MCF 10A (cell line): ENCODE measurements at regions not wholly inside any gene's neighbourhood (a gene's known extent, or its start where the extent isn't known, plus 50 kb on each side); places are given as distances from the start of the nearest gene placed in this dataset.

Experiments
- BruUV-seq: library from RNA; stranded (reverse); fragments of 400-500 nt; replicated peaks from 2 replicates; lab custom pipeline; 2021; lab: Mats Ljungman, UMichigan
- CTCF ChIA-PET: fragments of 300-600 bp; sonication (Branson Sonifier 250); formaldehyde crosslinking; extraction: SDS; loops from one replicate; lab custom pipeline; 2021; ENCODE audit warnings: antibody characterized with exemption, inconsistent platforms; lab: Yijun Ruan, JAX
- POLR2A ChIA-PET: fragments of 300-600, 350-650 bp; sonication (Branson Sonifier 250); formaldehyde crosslinking; extraction: SDS; loops from one replicate; lab custom pipeline; 2020; ENCODE audit warnings: antibody characterized with exemption, inconsistent platforms; lab: Yijun Ruan, JAX
- DNase-seq: peaks from one replicate; pipeline ENCODE4 v3.0.0-alpha.2; 2018; ENCODE audit not compliant: unreplicated experiment
- H3K27ac Mint-ChIP-seq: one replicate; pipeline ENCODE4 v1.8.0; 2022; ENCODE audit warnings: mild to moderate bottlenecking, low read depth, mixed read lengths; ENCODE audit not compliant: unreplicated experiment
- H3K27me3 Mint-ChIP-seq: one replicate; pipeline ENCODE4 v1.8.0; 2022; ENCODE audit warnings: mixed read lengths; ENCODE audit not compliant: insufficient read depth, unreplicated experiment
- H3K36me3 Mint-ChIP-seq: one replicate; pipeline ENCODE4 v1.8.0; 2022; ENCODE audit warnings: mild to moderate bottlenecking, moderate library complexity, mixed read lengths; ENCODE audit not compliant: insufficient read depth, unreplicated experiment
- H3K4me1 Mint-ChIP-seq: one replicate; pipeline ENCODE4 v1.8.0; 2022; ENCODE audit warnings: mixed read lengths; ENCODE audit not compliant: insufficient read depth, unreplicated experiment
- H3K4me3 Mint-ChIP-seq: one replicate; pipeline ENCODE4 v1.8.0; 2022; ENCODE audit warnings: mild to moderate bottlenecking, moderate library complexity, mixed read lengths; ENCODE audit not compliant: unreplicated experiment
- H3K9me3 Mint-ChIP-seq: one replicate; pipeline ENCODE4 v1.8.0; 2022; ENCODE audit warnings: mixed read lengths; ENCODE audit not compliant: unreplicated experiment
- intact Hi-C: fragments of 100-400 bp; cut with micrococcal nuclease; formaldehyde crosslinking; loops from 2 replicates; pipeline ENCODE4 v1.14.1; 2022
- TF ChIP-seq, protein P1 (sequence below): fragments of 200-600 bp; IDR thresholded peaks from one replicate; pipeline ENCODE4 v1.8.0; 2022; ENCODE audit warnings: antibody characterized with exemption, mild to moderate bottlenecking; ENCODE audit not compliant: unreplicated experiment

DNA sequence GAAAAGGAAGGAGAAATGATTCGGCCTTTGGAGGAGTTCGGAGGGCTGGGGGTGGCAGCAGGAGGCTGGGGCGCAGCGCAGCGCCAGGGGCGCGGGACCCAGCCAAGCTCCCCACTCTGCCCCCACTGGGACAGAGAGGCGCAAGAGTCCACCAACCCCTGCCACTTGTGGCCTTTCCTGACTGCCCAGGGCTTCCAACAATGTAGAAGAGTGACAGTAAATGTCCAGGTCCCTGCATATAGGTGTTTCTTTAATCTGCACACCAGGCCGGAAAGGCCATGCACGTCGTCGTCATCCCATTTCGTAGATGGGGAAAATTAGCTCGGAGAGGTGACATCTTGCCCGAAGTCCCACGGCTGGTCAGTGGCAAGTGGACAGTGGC is 96.6 kb downstream of the INHBB start:
- ChIA-PET POLR2A (no interaction called here), CTCF (no interaction called here)
- Mint-ChIP-seq H3K9me3 (no peaks in the 10 kb centered on the region), H3K27ac (no peak overlapping the region), H3K36me3 (peaks cover 6% of the 10 kb centered on the region), H3K4me3 (no peak overlapping the region), H3K27me3 (no peaks in the 10 kb centered on the region), H3K4me1 (no peaks in the 10 kb centered on the region)
- BruUV-seq = no TSS peak
- TF ChIP-seq, protein P1, sequence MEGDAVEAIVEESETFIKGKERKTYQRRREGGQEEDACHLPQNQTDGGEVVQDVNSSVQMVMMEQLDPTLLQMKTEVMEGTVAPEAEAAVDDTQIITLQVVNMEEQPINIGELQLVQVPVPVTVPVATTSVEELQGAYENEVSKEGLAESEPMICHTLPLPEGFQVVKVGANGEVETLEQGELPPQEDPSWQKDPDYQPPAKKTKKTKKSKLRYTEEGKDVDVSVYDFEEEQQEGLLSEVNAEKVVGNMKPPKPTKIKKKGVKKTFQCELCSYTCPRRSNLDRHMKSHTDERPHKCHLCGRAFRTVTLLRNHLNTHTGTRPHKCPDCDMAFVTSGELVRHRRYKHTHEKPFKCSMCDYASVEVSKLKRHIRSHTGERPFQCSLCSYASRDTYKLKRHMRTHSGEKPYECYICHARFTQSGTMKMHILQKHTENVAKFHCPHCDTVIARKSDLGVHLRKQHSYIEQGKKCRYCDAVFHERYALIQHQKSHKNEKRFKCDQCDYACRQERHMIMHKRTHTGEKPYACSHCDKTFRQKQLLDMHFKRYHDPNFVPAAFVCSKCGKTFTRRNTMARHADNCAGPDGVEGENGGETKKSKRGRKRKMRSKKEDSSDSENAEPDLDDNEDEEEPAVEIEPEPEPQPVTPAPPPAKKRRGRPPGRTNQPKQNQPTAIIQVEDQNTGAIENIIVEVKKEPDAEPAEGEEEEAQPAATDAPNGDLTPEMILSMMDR = no peak
- no peak for DNase-seq
- intact Hi-C loops = no loop called here

DNA sequence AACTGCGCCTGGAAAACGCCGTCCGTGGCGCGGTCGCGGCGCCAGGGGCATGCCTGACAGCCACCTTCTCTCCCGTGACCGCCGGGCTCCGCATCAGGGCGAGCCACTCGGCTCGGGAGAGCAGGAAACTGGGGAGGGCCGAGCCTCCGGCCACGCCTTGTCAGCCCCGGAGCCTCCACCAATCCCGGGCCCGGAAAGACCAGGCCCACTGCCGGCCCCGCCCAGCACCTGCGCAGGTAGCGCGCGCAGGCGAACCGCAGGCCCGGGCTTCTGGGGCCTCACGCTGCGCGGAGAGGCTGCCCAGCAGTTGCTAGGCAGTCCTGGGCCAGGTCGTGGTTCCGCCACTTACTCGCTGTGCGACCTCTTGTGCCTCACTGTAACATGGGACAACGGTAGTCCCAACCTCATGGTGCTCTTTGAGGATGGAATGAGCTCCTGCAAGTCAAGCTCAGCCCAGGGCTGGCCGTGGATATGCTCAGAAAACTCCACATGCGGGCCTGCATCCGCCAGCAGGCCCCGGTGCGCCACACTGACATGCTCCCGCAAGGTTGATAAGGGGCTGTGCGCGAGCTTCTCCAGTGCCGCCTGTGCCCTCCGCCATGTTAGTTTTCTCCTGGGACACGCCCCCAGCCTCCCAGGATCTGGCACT is 97.1 kb downstream of the INHBB start:
- Mint-ChIP-seq H3K4me1 (no peaks in the 10 kb centered on the region), H3K9me3 (no peaks in the 10 kb centered on the region), H3K27me3 (no peaks in the 10 kb centered on the region), H3K4me3 (no peak overlapping the region), H3K36me3 (peaks cover 6% of the 10 kb centered on the region), H3K27ac (no peak overlapping the region)
- TF ChIP-seq, protein P1 = no peak
- ChIA-PET POLR2A (interaction anchor here (1.2 kb wide), 1 partner anchor 98 kb away, joined by 3 read pairs; no protein-coding TSS in a partner anchor), CTCF (interaction anchor here (0.7 kb wide), 1 partner anchor 19 kb away, joined by 3 read pairs; no protein-coding TSS in a partner anchor)
- BruUV-seq = no TSS peak
- intact Hi-C loops = no loop called here
- DNase-seq = no peak

DNA sequence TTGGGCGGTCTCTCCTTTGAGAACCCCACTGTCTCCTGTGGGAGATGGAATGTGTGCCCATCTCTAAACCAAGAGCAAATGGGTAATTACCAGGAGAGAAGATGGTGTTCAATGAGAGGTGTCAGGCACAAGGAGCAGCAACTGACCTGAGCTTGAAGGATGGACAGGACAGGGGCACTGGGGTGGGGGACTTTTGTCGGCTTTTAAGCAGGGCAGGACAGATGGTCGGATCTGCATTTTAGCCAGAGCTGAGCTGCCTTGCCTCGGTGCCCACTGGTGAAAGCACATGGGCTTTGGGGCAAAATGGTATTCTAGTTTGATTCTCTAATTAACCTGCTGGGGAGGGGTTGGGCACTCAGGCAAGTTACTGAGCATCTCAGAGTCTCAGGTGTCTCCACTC is 98.0 kb downstream of the INHBB start:
- POLR2A ChIA-PET = interaction anchor here (1.2 kb wide), 1 partner anchor 97 kb away, joined by 3 read pairs; no protein-coding TSS in a partner anchor
- CTCF ChIA-PET = interaction anchor here (0.7 kb wide), 1 partner anchor 18 kb away, joined by 3 read pairs; no protein-coding TSS in a partner anchor
- no peak for DNase-seq
- no peak overlapping the region for H3K27ac Mint-ChIP-seq
- intact Hi-C loops = no loop called here
- TF ChIP-seq, protein P1 = no peak
- H3K4me1 Mint-ChIP-seq = no peaks in the 10 kb centered on the region
- no peaks in the 10 kb centered on the region for H3K27me3 Mint-ChIP-seq
- no peaks in the 10 kb centered on the region for H3K9me3 Mint-ChIP-seq
- H3K4me3 Mint-ChIP-seq = no peak overlapping the region
- BruUV-seq = no TSS peak
- peaks cover 4% of the 10 kb centered on the region for H3K36me3 Mint-ChIP-seq

DNA sequence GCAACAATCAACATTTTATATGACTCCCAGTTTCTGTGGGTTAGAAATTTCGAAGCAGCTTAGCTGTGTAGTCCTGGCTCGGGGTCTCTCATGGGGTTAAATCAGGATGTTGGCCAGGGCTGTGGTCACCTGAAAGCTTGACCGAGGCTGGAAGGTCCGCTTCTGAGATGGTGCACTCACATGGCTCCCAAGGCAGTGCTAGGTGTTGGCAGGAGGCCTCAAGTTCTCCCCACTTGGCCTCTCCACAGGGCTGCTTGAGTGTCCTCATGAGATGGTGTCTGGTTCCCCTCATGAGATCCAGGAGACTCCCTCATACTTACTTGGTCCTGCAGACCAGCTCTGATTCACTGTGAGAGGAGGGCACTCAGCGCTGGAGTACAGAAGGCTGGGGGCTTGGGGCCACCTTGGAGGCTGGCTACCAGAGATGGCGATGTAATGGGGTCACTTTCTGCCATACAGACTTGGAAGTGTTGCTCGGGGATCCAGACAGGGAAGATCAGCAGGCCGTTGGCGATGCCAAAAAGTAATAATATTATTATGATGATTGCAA is 98.8 kb downstream of the INHBB start:
- POLR2A ChIA-PET = no interaction called here
- Mint-ChIP-seq H3K4me1 (no peaks in the 10 kb centered on the region), H3K27me3 (no peaks in the 10 kb centered on the region), H3K9me3 (no peaks in the 10 kb centered on the region), H3K27ac (no peak overlapping the region), H3K4me3 (no peak overlapping the region), H3K36me3 (no peaks in the 10 kb centered on the region)
- intact Hi-C loops = no loop called here
- TF ChIP-seq, protein P1 = no peak
- no TSS peak for BruUV-seq
- no peak for DNase-seq
- CTCF ChIA-PET = no interaction called here
